Stimulated activated naive CD8-positive, alpha-beta T cell treated with anti-CD3 and anti-CD28 coated beads, Interleukin-15, Interleukin-2, amounts not matched to agents 100 U/mL and 50 U/mL, for 24 hours (primary cell): ENCODE measurements at regions not wholly inside any gene's neighbourhood (a gene's known extent, or its start where the extent isn't known, plus 50 kb on each side); places are given as distances from the start of the nearest gene placed in this dataset.
"Not testable (repeated sequence)": the region's sequence is repeated elsewhere in the genome, so short reads cannot be mapped to it uniquely, and the experiment has no call there.

Experiments
- ATAC-seq: fragments of 150-1000 bp; cut with Tn5 transposase; one replicate; pipeline ENCODE4 v1.10.0; 2021
- DNase-seq: peaks from one replicate; pipeline ENCODE4 v3.0.0; 2021

DNA sequence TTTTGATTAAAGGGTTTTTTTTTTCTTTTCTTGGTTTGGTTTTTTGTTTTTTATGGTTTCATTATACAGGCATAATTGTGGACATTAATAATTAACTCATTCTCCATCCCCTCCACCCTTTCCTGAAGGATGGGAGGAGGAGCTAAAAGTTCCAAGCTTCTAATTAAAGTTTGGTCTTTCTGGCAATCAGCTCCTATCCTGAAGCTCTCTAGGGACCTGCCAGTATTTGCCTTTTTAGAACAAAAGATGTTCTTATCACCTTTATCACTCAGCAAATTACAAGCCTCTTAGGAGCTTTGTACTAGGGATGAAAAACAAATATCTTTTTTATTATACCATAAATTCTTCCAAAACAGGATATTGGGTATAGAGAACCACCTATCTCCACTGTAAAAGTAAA is 589.8 kb downstream of the PDHA2 start:
- ATAC-seq, result no peak

DNA sequence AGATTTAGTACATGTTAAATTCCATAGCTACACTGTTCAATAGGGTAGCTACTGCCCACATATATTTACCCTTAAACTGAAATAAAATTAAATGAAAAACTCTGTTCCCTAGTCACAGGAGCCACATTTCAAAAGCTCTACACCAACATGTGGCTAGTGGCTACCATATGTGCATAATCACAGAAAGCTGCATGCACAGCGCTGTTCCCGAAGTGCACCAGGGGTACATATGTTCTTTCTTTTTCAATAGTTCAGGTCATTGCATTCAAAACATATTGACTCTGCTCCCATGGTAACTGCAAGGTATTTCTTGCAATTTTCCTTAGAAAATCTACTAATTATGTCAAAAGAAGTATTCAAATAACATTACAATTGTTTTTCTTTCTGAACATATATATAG is 591.2 kb downstream of the PDHA2 start:
- ATAC-seq (no peak), DNase-seq (no peak)

More for the DNA sequence above, 589.8 kb downstream of the PDHA2 start:
- no peak for DNase-seq

DNA sequence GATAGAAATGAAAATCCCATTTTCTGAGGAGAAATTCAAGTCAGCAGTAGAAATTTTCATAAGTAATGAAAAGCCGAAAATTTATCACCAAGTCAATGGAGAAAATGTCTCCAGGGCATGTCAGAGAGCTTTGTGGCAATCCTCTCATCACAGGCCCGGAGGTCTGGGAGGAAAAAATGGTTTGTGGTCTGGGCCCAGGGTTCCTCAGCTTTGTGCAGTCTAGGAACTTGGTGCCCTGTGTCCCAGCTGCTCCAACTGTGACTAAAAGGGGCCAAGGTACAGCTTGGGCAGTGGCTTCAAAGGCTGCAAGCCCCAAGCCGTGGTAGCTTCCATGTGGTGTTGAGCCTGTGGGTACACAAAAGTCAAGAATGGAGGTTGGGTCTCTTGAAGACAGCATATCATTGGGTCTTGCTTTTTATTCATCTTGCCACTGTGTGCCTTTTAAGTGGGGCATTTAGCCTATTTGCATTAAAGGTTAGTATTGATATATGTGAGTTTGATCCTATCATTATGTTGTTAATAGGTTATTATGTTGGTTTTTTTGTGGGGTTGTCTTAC is 608.5 kb downstream of the PDHA2 start:
- DNase-seq (no peak), ATAC-seq (no peak)

DNA sequence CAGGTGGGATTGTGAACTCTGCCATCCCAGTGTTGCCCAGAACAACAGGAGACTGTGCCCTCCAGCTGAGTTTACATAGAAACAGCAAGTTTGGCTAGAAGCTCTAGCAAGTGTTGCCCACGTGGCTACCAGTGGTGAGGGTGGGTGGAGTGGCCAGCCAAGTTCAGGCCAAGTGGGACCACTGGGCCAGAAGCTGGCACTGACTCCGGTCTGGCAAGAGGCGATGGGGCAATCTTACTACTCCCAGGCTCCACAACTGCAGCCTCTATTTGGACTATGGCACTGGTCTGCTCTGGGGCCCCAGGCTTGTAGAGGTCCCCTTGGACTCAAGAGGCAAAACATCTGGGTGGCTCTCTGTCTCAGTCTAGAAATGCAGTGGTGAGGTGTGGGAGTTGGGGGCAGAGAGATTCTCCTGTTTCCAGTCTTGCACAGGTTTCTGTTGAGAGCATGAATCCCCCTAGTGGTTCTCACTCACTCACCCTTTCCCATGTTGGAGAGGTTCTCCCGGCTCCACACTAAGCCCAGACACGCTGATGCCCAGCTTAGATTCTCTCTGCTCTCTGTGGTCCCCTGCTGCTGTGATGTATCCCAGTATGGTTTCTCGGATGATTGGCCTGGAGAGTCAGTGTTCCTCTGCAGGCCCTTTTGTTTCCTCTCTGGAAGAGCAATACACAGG is 615.3 kb downstream of the PDHA2 start:
- DNase-seq (no peak), ATAC-seq (no peak)

DNA sequence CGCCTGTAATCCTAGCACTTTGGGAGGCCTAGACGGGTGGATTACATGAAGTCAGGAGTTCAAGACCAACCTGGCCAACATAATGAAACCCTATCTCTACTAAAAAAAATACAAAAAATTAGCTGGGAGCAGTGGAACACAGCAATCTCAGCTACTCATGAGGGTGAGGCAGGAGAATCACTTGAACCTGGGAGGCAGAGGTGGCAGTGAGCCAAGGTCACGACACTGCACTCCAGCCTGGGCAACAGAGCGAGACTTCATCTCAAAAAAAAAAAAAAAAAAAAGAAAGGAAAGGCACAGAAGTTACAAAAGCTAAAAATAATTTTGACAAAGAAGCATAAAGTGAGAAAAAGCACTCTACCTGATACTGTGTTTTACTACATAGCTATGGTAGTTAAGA is 618.1 kb downstream of the PDHA2 start:
- not testable (repeated sequence) for DNase-seq, ATAC-seq

DNA sequence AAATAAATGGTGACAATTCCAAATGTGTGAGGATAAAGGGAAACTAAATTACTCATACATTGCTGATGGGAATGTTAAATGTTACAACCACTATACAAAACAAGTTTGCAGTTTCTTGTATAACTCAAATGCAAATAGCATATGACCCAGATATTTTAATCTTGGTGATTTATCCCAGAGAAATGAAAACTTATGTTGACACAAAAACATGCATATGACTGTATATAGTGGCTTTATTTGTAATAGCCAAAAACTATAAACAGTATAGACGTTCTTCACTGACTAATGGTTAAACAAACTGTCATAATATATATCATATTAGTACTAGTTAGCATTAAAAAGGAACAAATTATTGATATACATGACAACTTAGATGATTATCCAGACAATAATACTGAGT is 619.2 kb downstream of the PDHA2 start:
- DNase-seq (no peak), ATAC-seq (no peak)

DNA sequence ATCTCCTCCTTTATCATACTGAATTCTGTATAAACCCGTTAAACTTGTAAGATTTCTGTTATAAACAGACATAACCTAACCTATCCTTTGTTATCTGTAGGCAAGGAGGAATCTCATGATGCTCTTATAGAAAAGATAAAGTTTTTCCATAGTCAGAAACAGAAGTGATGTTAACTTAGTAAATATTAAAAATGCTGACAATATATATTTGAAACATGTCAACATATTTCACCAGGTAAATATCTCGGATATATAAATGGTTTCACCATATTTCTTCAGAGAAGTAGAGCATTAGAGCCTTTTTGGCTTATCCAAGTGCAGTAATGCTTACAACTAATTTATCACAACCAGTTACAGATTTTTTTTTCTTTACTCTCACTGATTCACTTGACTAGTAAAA is 625.9 kb downstream of the PDHA2 start:
- ATAC-seq (no peak), DNase-seq (no peak)

DNA sequence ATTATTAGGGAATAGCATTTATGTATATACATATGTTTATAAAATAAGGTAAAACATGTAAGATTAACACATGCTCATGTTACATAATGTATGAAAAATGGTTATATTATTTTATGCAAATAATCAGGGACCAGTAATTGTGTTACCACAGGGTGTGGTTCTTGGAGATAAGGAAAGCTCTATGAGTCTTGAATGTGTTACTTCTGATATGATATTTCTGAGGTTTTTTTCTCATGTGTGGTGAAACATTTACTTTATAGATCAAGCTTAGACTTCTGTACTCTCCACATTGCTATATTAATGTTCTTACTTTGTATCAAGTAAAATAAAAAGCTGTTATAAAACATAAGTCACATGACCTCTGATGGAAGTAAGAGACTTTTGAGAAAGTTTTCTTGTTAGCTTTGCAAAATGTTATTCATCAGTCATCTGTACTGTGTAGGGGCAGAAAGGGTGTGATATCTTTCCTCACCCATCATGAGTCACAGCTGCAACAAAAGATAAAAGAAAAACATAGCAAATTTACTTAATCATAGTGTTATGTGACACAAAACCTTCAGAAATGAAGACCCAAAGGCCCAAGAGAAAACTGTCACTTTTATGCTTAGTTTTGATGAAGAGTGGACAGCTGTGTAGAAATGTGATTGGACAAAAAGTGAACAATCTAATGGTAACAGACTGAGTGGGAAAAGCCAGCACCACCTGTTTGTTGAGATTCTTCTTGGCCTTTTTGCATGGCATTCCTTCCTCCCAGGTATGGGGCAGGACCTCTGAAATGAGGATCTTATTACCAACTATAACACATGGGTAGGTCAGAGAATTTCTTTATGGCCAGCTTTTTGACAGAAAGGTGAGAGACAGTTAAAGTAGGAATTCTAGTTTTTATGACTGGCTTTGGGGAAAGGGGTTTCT is 632.3 kb downstream of the PDHA2 start:
- no peak for ATAC-seq
- DNase-seq, result no peak

DNA sequence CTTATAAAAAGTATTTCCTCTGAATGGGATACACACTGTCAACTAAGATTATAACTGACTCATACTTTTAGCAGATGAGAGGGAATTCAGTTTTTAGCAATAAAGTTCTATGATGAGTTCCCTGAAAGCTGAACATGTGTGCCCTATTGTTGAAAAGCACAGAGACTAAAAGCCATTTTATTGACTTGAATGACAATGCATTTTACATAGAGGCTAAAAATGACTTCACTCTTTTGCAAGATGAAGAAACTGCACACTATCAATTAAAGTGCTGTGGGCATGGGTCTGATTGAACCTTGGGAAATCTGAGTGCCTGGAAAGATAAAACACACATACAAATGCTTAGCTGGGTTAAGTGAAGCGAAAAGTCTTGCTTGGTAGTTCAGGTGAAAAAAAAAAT is 633.4 kb downstream of the PDHA2 start:
- ATAC-seq (no peak), DNase-seq (no peak)

DNA sequence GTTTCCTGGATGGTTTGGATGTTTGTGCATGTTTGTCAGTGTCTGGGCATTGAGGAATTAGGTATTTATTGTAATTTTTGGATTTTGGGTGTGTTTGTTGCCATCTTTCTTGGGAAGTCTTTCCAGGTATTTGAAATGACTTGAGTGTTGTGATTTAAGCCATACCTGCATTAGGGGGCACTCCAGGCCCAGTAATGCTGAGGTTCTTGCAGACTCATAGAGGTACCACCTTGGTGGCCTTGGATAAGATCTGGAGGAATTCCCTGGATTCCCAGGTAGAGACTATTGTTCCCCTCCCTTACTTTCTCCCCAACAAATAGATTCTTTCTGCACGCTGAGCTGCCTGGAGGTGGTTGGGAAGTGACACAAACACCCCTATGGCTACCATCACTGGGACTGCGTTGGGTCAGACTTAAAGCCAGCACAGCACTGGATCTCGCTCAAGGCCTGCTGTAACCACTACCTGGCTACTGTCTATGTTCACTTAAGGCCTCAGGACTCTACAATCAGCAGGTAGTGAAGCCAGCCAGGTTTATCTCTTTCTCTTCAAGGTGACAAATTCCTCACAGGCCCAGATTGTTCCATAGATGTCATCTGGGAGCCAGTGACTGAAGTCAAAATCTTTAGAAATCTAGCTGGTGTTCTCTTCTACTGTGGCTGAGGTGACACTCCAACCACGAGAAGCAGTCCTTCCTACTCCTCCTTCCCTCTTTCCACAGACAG is 643.6 kb downstream of the PDHA2 start:
- DNase-seq (no peak), ATAC-seq (no peak)

DNA sequence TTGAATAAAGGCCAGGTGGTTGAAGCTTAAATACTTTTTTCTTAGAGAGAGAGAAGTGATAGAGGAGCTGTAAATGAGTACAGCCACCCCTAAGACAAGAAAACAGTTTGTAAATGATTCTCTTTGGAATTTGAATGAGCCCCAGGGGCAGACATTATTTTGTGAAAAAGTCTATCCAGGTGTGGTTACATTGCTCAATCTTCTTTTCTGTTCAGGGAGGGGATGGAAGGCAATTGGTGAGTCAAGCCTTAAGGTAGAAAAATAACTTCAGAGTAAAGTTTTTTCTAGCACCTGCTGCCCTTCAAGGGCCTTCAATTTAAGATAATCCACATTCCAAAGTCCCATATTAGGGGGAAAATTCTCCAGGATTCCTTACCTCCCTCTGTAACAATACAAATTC is 646.7 kb downstream of the PDHA2 start:
- DNase-seq (no peak), ATAC-seq (no peak)

DNA sequence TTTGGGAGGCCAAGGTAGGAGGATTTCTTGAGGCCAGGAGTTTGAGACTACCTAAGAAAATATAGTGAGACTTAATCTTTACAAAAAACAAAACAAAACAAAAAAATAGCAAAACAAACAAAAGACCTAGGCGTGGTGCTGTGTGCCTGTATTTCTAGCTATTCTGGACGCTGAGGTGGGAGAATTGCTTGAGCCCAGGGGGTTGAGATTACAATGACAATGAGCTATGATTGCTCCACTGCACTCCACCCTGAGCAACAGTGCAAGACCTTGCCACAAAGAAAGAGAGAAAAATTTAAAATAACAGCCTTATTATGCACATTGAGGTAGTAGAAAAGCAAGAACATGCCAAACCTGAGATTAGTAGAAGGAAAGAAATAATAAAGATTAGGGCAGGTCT is 657.7 kb downstream of the PDHA2 start:
- DNase-seq (no peak), ATAC-seq (no peak)

DNA sequence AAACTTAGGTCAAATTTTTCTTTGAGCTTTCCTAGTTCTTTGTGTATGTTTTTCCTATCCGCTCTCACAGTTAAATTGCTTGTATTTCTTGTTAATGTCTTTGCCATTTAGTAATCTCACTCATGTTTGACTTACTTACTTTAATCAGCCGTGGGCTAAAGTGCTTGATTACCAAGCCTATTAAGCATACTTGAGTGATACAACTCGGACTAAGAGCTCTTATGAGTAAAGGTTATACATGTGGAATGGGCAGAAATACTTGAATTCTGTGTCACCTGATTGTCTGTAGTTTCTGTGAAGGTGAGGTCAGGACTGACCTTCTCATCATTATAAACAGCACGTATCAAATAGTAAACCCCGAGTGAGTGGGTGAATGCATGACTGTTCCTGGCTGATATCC is 664.5 kb downstream of the PDHA2 start:
- ATAC-seq, result no peak

DNA sequence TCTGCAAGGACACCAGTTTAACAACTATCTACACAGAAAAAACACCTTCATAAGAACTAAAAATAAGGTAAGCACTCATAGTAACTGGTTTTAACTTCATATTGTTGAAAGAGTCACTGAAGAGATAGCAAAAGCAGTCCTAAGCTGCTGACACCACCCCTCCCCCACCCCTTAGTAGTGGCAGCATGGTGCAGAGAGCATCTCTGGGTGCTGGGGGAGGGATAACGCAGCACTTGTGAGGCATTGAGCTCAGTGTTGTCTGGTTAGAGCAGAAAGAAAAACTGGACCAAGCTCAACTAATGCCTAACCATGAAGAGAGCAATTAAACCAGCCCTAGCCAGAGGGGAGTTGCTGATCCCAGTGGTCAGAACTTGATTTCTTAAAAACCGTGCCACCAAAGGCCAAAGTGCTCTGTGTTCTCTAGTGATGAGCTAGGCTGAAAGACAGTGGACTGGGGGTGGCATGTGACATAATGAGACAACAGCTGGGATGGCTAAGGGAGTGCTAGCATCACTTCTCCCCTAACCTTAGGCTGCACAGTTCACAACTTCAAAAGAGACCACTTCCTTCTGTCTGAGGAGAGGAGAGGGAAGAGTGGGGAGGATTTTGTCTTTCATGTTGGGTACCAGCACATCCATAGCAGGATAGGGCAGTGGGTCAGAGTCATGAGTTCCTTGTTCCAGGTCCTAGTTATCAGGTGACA is 669.3 kb downstream of the PDHA2 start:
- ATAC-seq (no peak), DNase-seq (no peak)

More for the DNA sequence above, 664.5 kb downstream of the PDHA2 start:
- DNase-seq, result no peak

DNA sequence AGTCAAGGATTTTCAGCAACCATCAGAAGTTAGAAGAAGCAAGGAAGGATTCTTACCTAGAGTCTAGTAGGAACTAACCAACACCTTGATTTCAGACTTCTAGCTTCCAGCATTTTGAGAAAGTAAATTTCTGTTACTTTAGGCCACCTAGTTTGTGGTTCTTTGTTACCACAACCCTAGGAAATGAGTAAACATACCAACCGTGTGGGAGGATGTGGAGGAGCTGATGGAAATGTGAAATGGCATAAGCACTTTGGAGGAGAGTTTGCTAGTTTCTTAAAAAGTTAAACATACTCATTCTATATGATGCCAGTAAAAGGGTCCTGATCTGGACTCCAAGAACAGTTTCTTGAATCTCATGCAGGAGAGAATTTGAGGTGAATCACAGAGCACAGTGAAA is 679.4 kb downstream of the PDHA2 start:
- ATAC-seq, result no peak
- no peak for DNase-seq

DNA sequence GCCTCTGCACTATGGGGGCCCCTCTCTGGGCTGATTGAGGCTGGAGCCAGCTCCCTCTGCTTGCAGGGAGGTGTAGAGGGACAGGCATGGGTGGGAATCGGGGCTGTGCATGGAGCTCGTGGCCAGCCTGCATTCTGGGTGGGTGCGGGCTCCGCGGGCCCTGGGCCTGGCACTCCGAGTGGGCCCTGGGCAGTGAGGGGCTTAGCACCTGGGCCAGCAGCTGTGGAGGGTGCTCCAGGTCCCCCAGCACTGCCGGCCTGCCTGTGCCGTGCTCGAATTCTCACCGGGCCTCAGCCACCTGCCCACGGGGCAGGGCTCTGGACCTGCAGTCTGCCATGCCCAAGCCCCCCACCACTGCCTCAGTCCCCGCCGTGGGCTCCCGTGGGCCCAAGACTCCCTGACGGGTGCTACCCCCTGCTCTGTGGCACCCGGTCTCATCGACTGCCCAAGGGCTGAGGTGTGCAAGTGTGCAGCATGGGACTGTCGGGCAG is 681.2 kb downstream of the PDHA2 start:
- DNase-seq, result no peak
- no peak for ATAC-seq

DNA sequence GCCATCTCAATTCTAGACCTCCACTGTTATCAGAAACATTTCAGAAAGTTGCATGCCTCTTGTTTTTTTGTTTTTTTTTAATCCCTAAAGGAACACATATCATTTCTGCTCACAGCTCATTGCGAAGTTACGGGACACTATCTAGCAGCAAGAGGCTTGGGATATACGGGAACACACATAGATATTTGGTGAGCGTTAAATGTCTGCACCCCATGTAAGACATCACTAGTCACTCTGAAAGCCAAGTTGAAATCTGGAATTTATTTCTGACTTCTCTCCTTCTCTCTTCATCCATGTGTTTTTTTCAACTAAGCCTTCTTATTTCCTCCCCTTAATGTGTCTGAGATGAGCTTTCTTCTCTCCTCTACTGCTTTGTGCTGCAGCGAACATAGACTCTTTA is 683.7 kb downstream of the PDHA2 start:
- no peak for DNase-seq
- no peak for ATAC-seq

DNA sequence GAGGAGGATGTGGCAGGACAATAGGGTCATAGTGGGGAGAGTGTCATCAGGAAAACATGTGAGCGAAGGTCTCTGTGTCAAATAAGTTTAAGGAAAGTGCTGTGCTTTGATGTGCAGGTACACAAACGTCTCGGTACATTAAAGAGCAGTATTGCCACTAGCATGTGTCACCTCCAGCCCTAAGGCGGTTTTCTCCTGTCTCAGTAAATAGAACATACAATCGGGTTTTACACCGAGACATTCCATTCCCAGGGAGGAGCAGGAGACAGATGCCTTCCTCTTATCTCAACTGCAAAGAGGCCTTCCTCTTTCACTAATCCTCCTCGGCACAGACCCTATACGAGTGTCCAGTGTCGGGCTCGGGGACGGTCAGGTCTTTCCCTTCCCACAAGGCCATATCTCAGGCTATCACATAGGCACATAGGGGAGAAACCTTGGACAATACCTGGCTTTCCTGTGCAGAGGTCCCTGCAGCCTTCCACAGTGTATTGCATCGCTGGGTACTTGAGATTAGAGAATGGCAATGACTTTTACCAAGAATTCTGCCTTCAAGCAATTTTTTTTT is 684.5 kb downstream of the PDHA2 start:
- ATAC-seq (no peak), DNase-seq (no peak)

DNA sequence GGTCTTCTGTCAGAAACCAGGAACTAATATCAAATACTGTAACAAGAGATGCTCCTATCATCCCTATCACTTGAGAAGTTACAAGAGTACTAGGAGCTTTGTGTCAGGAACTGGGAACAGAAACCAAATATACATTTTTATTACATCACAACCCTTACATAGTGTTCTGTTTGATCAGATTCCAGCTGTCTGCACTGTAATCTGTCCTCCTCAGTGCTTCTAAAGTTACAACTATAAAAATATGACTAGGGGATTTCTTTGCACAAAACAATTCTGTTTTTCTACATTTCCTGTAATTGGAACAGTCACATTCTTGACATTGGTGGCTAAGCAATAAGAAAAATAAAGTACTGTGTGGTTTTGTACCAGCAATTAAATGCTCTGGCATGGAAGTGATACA is 686.0 kb downstream of the PDHA2 start:
- DNase-seq, result no peak
- ATAC-seq, result no peak

DNA sequence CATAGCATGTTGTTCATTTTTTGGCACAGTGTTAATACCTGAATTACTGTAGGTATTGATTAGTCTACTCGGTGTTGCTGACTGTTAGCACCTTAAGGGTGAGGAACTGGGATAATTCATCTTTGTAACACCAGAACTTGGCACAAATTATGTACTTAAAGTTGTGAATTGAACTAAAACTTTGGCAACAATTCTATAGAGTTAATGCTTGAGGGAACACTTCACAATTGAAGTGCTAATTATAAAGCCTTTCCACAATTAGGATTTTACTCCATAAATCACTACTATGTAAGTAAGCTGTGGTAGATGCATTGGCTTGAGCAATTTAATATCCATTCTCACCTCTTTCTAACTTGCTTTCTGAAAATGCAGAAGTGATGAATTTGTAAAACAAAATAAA is 686.7 kb downstream of the PDHA2 start:
- no peak for DNase-seq
- no peak for ATAC-seq

DNA sequence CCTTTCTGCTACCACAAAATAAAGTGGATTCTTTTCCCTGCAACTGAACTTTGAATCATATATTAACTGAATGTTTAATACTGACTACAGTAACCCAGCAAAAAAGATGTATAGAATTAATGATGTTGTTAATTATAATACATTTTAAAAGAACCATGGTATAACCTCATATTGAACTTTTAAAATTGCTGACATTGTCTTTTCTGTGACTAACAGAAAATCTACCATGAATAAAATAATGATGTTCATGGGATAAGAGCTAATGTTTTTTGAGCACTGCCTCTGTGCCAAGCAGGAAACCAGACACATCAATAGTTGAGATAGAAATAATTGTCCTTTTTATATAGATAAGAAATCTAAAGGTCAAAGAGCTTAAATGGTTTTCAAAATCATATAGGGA is 691.9 kb downstream of the PDHA2 start:
- ATAC-seq (no peak), DNase-seq (no peak)

DNA sequence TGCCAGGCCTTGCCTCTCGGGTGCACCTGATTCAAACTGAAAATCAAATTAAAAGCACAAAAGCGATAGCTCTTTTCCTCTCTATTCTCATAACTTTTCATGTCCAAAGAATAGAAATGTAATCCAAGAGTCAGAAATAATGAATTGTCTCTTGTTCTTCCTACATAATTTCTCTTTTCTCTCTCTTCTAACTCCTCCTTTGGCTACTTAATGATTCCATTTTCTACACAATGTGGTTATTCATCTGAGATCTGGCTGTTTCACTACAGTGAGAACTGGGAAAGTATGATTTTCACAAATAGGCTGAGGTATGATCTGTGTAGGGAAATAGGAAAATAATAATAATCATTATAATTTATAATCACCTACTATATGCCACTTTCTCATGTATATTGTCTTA is 703.5 kb downstream of the PDHA2 start:
- ATAC-seq, result no peak
- DNase-seq, result no peak
